Lung (tissue), 11 donors: ENCODE measurements at regions not wholly inside any gene's neighbourhood (a gene's known extent, or its start where the extent isn't known, plus 50 kb on each side); places are given as distances from the start of the nearest gene placed in this dataset.

Experiments
- ATAC-seq: fragments of 200-7000 bp; cut with Tn5 transposase; one replicate; pipeline ENCODE4 v1.9.1; 2020; ENCODE audit warnings: moderate number of reproducible peaks; ENCODE audit not compliant: insufficient read depth, low FRiP score
- DNase-seq, 3 donors: peaks; one replicate each; pipeline ENCODE4 v3.0.0-alpha.2; 2013 to 2017
- H3K27ac ChIP-seq, 2 donors: one replicate each; pipeline ENCODE4 v1.5.1; 2013; ENCODE audit warnings: mild to moderate bottlenecking in 2 of 2, moderate library complexity in 2 of 2, control low read depth in 1 of 2, inconsistent platforms in 1 of 2, low read depth in 1 of 2, low read length in 1 of 2
- H3K27me3 ChIP-seq, 3 donors: one replicate each; pipeline ENCODE4 v1.5.1; 2013; ENCODE audit warnings: low read length in 2 of 3; ENCODE audit not compliant: control insufficient read depth in 3 of 3, insufficient read depth in 3 of 3
- H3K36me3 ChIP-seq, 4 donors: one replicate each; pipeline ENCODE4 v1.5.1; 2013; ENCODE audit warnings: low read length in 4 of 4, mild to moderate bottlenecking in 1 of 4, moderate library complexity in 1 of 4; ENCODE audit not compliant: control insufficient read depth in 4 of 4, insufficient read depth in 4 of 4
- H3K4me1 ChIP-seq, 5 donors: one replicate each; pipeline ENCODE4 v1.5.1; 2013; ENCODE audit warnings: low read length in 5 of 5, mild to moderate bottlenecking in 2 of 5, moderate library complexity in 1 of 5; ENCODE audit not compliant: control insufficient read depth in 5 of 5, insufficient read depth in 5 of 5
- H3K4me3 ChIP-seq: one replicate; pipeline ENCODE4 v1.5.1; 2013; ENCODE audit warnings: mild to moderate bottlenecking, control low read depth, moderate library complexity
- H3K9ac ChIP-seq, 2 donors: one replicate each; pipeline ENCODE4 v1.5.1; 2013; ENCODE audit warnings: low read length in 2 of 2, control low read depth in 1 of 2; ENCODE audit not compliant: insufficient read depth in 1 of 2
- H3K9me3 ChIP-seq, 4 donors: one replicate each; pipeline ENCODE4 v1.5.1; 2013; ENCODE audit warnings: low read length in 3 of 4, mild to moderate bottlenecking in 1 of 4, moderate library complexity in 1 of 4; ENCODE audit not compliant: control insufficient read depth in 4 of 4, insufficient read depth in 3 of 4
- CTCF ChIP-seq: IDR thresholded peaks from 2 replicates; pipeline ENCODE4 v1.5.1; 2012; ENCODE audit warnings: mild to moderate bottlenecking; ENCODE audit errors: control extremely low read depth, extremely low read depth
- WGBS, 2 donors: extraction: QIAGEN DNeasy Blood & Tissue Kit; methylation state at CpG; one replicate each; pipeline ENCODE4 v1.1.7; 2013; 5-methylcytosine and 5-hydroxymethylcytosine counted together
- donor health status: control.
- donor health status: control.
- donor health status: Bipolar disorder and iron deficiency.
- donor health status: healthy.
- donor health status: DM: yes; HTN: yes; CAD: no.

GRCh38 chr17:77893144-77894044 is 65.1 kb upstream of the TNRC6C start:
- Histone ChIP-seq H3K4me1 (peaks cover 0 to under 1% (median 0%) of the 10 kb centered on the region in 5 donors), H3K36me3 (no peaks in the 10 kb centered on the region), H3K27me3 (peaks cover 0 to 6% (median 0%) of the 10 kb centered on the region in 3 donors), H3K9me3 (no peaks in the 10 kb centered on the region), H3K9ac (no peak overlapping the region), H3K27ac (no peak overlapping the region), H3K4me3 (no peak overlapping the region)
- DNase-seq (peak in 1 of 3 donors; percentile 8), ATAC-seq (no peak)
- WGBS, 2 donors, result 84 to 90% methylated on average over 23 of the region's 23 CpGs
- TF ChIP-seq CTCF, result no peak

- no peak for DNase-seq
- H3K4me1 ChIP-seq, result peaks cover 0 to 2% (median 0%) of the 10 kb centered on the region in 5 donors
- peaks cover 0 to 3% (median 0%) of the 10 kb centered on the region in 3 donors for H3K27me3 ChIP-seq
- H3K4me3 ChIP-seq, result no peak overlapping the region
- no peak for ATAC-seq
- H3K9me3 ChIP-seq, result no peaks in the 10 kb centered on the region
- 83 to 89% methylated on average over 14 of the region's 14 CpGs for WGBS, 2 donors
- no peak overlapping the region for H3K27ac ChIP-seq
- no peak for TF ChIP-seq CTCF
- H3K36me3 ChIP-seq, result no peaks in the 10 kb centered on the region
- H3K9ac ChIP-seq, result no peak overlapping the region
These were observed 64.2 kb upstream of the TNRC6C start for GRCh38 chr17:77894126-77894956.

GRCh38 chr17:77897741-77898301 is 60.7 kb upstream of the TNRC6C start:
- ATAC-seq, result no peak
- no peak for TF ChIP-seq CTCF

More at GRCh38 chr17:77897741-77898301, 60.7 kb upstream of the TNRC6C start:
- H3K4me3 ChIP-seq, result no peak overlapping the region
- peaks cover 0 to 10% (median 0%) of the 10 kb centered on the region in 5 donors for H3K4me1 ChIP-seq
- no peaks in the 10 kb centered on the region for H3K27me3 ChIP-seq
- WGBS, 2 donors, result 85 to 88% methylated on average over 6 of the region's 6 CpGs
- peak in 1 of 3 donors; percentile 1 for DNase-seq
- H3K9ac ChIP-seq, result no peak overlapping the region
- no peak overlapping the region for H3K27ac ChIP-seq
- H3K36me3 ChIP-seq, result no peaks in the 10 kb centered on the region
- H3K9me3 ChIP-seq, result no peaks in the 10 kb centered on the region
